GM08714 (cell line): ENCODE measurements at regions not wholly inside any gene's neighbourhood (a gene's known extent, or its start where the extent isn't known, plus 50 kb on each side); places are given as distances from the start of the nearest gene placed in this dataset.
"Not testable (repeated sequence)": the region's sequence is repeated elsewhere in the genome, so short reads cannot be mapped to it uniquely, and the experiment has no call there.

Source experiments
- H3K4me3 ChIP-seq: fragments of 200-500 bp; sonication (Bioruptor generic); 2 replicates; pipeline ENCODE4 v1.5.1; 2014; ENCODE audit warnings: mild to moderate bottlenecking, low read length, inconsistent platforms
- ZNF274 ChIP-seq: IDR thresholded peaks from 2 replicates; pipeline ENCODE4 v1.6.1; 2012; ENCODE audit warnings: mild to moderate bottlenecking, low read depth, low read length

DNA sequence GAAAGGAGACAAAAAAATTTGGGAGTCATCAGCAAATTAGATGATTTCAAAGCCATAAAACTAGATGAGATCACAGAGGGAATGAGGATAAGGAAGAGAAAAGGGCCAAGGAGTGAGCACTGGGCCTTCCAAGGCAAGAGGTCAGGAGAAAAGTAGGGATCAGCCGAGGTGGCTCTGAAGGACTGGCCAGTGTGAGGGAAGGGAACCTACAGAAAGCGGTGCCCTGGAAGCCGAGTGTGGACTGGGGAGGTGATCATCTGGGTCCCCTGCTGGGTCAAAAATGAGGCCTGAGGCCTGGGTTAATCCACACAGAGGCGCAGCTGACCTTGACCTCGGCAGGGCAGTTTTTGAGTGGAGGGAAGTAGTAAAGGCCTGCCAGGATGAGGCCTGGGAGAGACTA is 133.8 kb downstream of the SMIM20 start:
- TF ChIP-seq ZNF274 = no peak
- H3K4me3 ChIP-seq = no peak overlapping the region

DNA sequence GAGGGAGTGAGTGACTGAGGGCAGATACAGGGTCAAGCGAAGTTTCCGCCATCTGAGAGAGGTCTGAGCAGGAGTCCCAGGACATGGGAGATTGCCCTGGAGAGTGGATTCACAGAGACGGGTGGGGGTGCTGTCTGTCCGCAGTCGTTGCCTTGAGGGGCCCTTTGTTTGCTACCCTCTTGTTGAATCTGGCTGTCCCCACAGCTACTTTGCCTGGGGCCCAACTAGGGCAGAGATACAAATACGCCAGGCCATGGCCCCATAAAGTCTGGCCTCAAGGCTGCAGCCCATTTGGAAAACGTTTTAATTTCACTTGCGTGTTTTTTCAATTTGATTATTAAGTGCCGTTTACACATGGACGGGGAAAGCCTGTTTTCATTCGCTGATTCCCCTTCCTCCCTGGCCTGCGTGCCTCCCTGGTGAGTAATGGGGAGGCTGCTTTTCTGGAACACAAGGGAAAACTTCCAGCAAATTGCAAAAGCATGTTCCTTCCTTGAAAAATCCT is 134.4 kb downstream of the SMIM20 start:
- no peak overlapping the region for H3K4me3 ChIP-seq
- no peak for TF ChIP-seq ZNF274

DNA sequence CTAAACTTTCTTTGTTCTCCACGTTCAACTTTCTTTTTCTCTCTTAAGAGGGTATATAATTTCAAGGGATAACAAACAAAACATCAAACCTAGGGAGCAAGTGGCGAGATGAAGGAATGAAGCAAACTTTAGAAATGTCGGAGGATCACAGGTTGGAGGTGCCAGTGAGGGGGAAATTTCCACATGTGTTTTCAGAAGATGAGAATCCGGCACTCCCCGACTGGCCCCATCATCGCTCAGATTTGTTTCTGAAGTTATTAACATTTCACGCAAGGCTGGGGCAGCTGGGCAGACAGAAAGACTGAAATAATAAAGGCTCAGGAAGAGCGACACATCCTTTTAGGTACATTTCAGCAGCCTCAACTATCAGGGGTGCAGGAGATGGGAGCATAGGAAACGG is 134.9 kb downstream of the SMIM20 start:
- no peak for TF ChIP-seq ZNF274
- no peak overlapping the region for H3K4me3 ChIP-seq

DNA sequence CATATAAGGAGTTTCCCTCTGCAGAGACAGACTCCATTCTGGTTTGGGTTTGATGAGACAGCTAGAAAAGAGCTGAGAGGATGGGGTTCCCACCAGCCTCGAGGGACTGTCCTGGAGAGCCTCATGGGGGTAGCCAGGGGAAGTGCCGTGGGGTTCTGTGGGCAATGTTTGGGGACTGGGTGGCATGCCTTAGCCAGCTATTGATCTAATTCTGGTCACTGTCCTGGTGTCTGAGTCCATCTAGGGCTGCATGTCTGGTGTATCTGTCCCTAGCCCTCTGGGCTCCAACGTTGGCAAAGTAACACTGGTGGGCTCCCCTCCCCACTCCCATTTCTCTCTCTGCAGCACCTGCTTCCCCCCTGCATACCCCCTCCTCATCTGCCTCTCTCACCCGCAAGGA is 135.4 kb downstream of the SMIM20 start:
- H3K4me3 ChIP-seq = no peak overlapping the region
- no peak for TF ChIP-seq ZNF274

DNA sequence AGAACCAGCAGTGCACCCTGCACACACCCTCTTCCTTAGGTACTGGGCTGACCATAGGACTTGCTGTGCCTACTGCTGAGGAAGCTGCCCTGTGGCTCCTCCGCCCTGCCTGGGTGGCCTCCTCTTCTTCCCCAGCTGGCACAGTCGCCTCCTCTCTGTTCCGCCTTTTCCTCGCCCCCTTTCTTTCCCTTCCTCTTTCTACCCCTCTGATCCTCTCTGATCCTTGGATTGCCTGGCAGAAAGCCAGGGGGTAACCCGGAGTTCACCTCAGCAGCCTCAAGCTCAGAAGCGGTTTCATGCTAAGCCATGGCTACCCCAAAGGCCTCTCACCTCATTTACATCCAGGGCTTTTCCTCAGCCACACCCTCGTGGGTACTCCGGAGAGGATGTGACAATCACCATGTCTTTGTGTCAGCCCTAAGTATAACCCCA is 136.2 kb downstream of the SMIM20 start:
- no peak overlapping the region for H3K4me3 ChIP-seq
- no peak for TF ChIP-seq ZNF274

DNA sequence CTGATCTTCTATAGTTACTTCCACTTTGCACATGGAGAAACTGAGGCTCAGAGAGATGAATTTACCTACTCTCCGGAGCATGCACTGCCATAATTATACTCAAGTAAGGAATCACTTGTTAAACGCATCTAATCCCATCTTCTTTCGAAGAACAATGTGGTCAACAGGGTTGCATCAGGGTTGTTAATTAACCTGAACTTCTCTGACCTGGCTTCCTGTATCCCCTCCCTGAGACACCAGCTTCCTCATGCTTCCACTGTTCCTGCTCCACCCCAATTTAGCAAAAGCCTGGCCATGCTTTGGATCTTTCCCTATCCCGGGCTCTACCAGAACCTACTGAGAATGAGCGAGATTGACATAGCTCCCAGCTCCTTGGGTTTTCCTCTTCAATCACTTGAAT is 136.7 kb downstream of the SMIM20 start:
- no peak overlapping the region for H3K4me3 ChIP-seq
- TF ChIP-seq ZNF274 = no peak

DNA sequence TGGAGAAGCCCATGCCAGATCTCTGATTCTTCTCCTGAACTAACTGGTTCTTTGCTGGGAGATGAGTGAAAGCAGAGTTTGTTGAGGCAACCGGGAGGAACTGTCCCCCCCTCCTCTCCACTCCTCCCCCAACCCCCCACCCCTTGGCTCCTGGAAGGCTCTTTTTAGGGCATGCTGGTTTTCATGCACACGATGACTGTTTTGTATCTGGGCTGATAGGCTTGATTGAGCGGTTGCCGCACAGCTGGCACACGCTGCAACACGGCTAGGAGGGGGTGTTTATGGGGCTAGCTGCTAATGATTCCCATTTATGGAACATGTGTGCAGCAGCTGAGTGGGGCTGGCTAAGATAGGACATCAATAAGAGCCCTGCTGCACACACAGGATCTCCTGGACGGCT is 137.2 kb downstream of the SMIM20 start:
- TF ChIP-seq ZNF274 = no peak

DNA sequence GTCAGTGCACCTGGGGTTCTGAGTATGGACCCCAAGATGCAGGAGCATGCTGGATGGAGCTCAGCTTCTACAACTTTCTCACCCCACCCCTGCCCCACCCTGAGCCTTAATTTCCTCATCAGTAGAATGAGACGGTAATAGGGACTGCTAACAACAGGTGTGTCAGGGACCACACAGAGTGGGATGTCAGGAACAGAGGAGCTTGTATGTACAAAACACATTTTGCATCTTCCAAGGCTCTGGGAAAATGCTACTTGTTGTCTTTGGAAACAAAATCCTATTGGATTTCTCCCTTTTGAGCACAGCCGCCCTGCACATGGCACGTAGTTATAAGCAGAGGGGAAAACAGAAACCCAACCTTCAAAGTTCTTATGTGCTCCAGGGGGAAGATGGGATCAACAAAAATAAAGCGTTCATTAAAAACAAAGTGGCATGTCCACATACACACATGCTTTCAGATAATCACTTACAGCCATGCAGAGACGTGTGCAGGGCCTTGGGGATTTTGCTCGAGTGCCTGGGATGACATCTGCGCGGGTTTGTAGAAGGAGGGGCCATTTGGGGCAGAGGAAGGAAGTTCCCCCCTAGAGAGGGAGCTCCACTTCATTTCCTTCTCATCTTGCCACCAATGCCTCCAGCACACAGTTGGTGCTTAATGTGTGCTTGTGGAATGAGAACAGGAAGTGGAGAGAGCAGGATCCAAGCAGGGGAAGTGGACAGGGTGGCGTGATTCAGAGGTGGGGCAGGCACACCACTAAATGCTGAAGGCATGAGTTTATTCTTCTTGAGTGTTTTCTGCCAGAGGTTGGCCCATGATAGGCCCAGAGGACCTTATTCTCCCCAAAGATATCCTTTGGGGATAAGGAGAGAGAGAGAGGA is 138.9 kb downstream of the SMIM20 start:
- no peak overlapping the region for H3K4me3 ChIP-seq
- TF ChIP-seq ZNF274 = no peak

More for the DNA sequence above, 137.2 kb downstream of the SMIM20 start:
- no peak overlapping the region for H3K4me3 ChIP-seq

DNA sequence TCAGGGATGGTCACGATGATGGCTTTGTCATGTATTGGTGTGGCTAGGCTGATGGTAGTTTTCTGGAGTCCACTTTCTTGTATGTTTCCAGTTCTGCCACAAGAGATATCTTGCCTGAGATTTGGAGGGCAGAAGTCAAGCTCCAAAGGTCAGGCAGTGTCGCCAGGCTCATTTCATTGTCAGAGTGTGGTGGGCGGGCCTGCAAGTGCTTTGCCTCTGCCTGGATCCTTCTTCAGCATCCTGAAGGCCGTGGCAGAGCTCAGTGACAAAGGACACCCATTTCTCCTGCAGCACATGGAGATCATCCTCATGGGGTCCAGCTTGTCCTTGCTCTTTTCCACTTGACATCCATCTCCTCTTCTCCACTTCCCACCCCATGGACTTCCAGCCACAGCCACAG is 139.7 kb downstream of the SMIM20 start:
- TF ChIP-seq ZNF274 = no peak
- H3K4me3 ChIP-seq = no peak overlapping the region

DNA sequence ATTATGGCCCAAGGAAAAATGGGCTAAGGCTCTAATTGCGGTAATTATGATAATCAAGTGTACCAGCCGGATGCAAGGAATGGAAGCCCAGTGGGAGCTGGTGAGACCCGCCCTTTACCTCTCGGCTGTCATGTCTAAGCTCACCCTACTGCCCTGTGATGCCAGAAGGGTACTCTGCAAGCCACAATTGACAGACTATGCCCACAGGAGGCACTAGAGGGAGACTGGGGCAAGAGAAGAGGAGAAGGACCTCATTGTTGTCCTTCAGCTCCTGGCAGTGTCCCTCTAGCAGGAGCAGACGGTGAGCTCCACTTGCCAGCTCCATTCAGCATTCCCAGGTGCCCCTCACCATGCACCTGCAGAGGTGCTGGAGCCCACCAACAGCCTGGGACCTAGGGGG is 141.8 kb downstream of the SMIM20 start:
- no peak for TF ChIP-seq ZNF274
- no peak overlapping the region for H3K4me3 ChIP-seq

DNA sequence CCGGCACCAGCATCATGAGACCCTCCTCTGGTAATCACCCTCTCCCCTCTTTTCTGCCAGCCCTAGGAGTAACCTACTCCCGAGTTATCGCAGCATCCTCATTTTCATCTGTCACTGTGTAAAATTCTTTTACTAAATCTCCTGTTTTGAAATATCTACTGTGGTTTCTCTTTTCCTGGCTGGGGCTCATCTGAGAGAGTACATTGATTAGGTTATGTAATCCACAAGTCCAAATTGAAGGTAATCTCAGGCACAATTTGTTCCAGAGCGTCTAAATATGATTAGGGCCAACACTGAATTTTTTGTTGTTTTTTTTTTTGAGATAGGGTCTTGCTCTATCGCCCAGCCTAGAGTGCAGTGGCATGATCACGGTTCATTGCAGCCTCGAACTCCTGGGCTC is 142.4 kb downstream of the SMIM20 start:
- H3K4me3 ChIP-seq = no peak overlapping the region
- TF ChIP-seq ZNF274 = no peak

DNA sequence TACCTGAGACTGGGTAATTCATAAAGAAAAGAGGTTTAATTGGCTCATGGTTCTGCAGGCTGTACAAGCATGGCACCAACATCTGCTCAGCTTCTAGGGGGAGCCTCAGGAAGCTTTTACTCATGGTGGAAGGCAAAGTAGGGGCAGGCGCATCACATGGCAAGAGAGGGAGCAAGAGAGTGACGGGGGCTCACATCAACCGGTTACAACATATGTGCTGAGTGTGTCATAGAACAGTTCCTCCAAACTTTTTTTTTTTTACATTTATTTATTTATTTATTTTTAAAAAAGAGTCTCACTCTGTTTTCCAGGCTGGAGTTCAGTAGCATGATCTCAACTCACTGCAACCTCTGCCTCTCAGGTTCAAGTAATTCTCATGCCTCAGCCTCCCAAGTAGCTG is 143.8 kb downstream of the SMIM20 start:
- not testable (repeated sequence) for H3K4me3 ChIP-seq

DNA sequence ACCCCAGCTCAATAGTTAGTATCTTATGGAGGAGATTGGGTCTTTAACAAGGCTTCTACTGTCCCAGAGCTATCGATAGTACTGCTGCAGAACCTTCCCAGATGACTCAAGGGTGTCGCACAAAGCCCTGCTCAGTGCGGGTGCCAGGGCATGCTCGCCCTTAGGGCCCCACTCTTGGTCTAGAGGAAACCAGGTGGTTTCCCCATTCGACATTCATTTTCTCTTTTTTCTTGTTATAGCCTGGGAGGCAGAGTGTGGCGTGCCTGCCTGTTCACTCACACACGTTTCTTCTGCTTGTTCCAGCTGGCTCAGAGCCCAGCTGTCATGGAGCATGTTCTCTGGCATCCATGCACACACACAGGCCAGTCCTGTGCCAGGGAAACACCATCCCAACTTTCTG is 144.5 kb downstream of the SMIM20 start:
- H3K4me3 ChIP-seq = no peak overlapping the region
- TF ChIP-seq ZNF274 = no peak

DNA sequence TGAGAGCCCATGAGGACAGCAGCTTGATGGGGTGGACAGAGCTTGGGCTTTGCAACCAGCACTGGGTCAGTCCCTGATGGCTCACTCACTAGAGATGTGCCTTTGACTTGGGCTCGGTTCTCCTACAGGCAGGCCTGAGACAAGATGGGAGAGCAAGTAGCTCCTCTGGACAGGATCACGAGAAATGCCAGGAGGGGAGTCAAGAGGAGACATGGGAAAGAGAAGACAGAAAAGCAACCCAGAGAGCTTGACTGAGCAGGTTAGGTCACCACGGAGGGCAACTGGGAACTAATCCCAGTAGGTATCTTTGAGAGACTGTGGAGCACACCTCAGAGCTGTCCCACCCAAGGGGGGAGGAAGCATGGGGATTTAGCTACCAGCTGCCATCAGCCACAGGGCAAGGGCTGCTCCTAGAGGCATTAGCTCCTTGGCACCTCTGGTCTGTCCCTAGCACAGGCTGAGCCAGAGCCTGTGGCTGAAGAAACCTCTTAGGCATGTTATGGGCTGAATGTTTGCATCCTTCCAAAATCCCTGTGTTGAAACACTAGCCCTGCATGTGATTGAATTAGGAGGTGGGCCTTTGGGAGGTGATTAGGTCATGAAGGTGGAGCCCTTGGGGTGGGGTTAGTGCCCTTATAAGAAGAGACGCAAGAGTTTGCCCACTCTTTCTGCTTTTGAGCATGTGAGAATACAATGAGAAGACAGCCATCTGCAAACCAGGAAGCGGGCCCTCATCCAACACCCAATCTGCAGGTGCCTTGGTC is 145.6 kb downstream of the SMIM20 start:
- H3K4me3 ChIP-seq = no peak overlapping the region
- TF ChIP-seq ZNF274 = no peak

DNA sequence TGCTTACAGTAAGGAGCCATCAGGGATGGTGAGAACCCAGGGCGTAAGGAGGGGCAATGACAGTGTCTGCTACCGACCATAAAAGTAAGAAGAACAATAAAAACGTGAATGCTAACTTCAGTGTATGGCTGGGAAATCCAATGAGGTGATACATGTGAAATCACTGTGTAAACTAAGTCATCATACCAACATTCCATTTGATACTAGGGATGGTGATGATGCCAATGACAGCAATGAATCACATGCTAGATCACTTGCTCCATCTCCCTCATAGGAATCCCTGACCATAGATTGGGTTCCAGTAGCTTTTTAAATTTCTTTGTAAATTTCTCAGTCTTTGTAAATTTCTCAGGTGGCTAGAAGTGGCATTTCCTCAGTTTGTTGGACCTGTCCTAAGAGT is 146.3 kb downstream of the SMIM20 start:
- no peak for TF ChIP-seq ZNF274
- H3K4me3 ChIP-seq = no peak overlapping the region
